ENCODE measurements at regions not wholly inside any gene's neighbourhood (a gene's known extent, or its start where the extent isn't known, plus 50 kb on each side); places are given as distances from the start of the nearest gene placed in this dataset.

GRCh38 chr5:66416698-66417097 is 179.5 kb upstream of the MAST4 start:
- no peak for DNase-seq (ENCODE audit: low spot score)
- Histone ChIP-seq H3K27me3 (ENCODE audit: control insufficient read depth in 4 of 4, insufficient read depth in 4 of 4, low read length in 3 of 4) (no peaks in the 10 kb centered on the region), H3K4me1 (ENCODE audit: control insufficient read depth in 4 of 4, insufficient read depth in 4 of 4, low read length in 3 of 4) (no peaks in the 10 kb centered on the region), H3K9me3 (ENCODE audit: control insufficient read depth in 4 of 4, low read length in 3 of 4) (no peaks in the 10 kb centered on the region), H3K27ac (ENCODE audit: low read depth in 1 of 2, low read length in 2 of 2) (no peak overlapping the region), H3K9ac (ENCODE audit: low read depth in 1 of 2, low read length in 2 of 2) (no peak overlapping the region), H3K4me3 (ENCODE audit: low read depth in 1 of 3, low read length in 3 of 3) (no peak overlapping the region), H3K36me3 (ENCODE audit: control insufficient read depth in 4 of 4, insufficient read depth in 3 of 4, low read depth in 1 of 4, low read length in 3 of 4) (no peaks in the 10 kb centered on the region)
- TF ChIP-seq RAD21 (IDR thresholded peaks at IDR 0.05) (no peak), GABPA (IDR thresholded peaks at IDR 0.05 in 1 of 2, conservative IDR thresholded peaks at IDR 0.05 in 1 of 2) (no peak), HNF4G (IDR thresholded peaks at IDR 0.05) (no peak), ZBTB33 (IDR thresholded peaks at IDR 0.05) (no peak), TAF1 (conservative IDR thresholded peaks at IDR 0.05) (no peak), NR2F2 (IDR thresholded peaks at IDR 0.05) (no peak), FOXA1 (IDR thresholded peaks at IDR 0.05) (no peak), CTCF (IDR thresholded peaks at IDR 0.05; ENCODE audit: low read depth, low read length, missing input control) (no peak), ATF3 (IDR thresholded peaks at IDR 0.05) (no peak), HNF4A (conservative IDR thresholded peaks at IDR 0.05) (no peak), SP1 (IDR thresholded peaks at IDR 0.05) (no peak), RXRA (IDR thresholded peaks at IDR 0.05) (no peak), YY1 (IDR thresholded peaks at IDR 0.05) (no peak), MAX (IDR thresholded peaks at IDR 0.05) (no peak), JUND (IDR thresholded peaks at IDR 0.05) (no peak), REST (IDR thresholded peaks at IDR 0.05) (no peak)

- 74% methylated on average over 2 of the region's 2 CpGs for WGBS
- no peak for DNase-seq (ENCODE audit: low spot score)
- no peak for TF ChIP-seq HNF4A (conservative IDR thresholded peaks at IDR 0.05)
- TF ChIP-seq YY1 (IDR thresholded peaks at IDR 0.05): no peak
- no peak for TF ChIP-seq EGR1 (IDR thresholded peaks at IDR 0.05; ENCODE audit: low read depth in 2 of 2)
- TF ChIP-seq ZBTB33 (IDR thresholded peaks at IDR 0.05): no peak
- TF ChIP-seq TAF1 (conservative IDR thresholded peaks at IDR 0.05): no peak
- no peak for TF ChIP-seq FOXA2 (IDR thresholded peaks at IDR 0.05)
- no peak for TF ChIP-seq MAX (IDR thresholded peaks at IDR 0.05)
- no peak for TF ChIP-seq ATF3 (IDR thresholded peaks at IDR 0.05)
- TF ChIP-seq FOXA1 (IDR thresholded peaks at IDR 0.05): no peak
- TF ChIP-seq HNF4G (IDR thresholded peaks at IDR 0.05): no peak
- TF ChIP-seq CTCF (IDR thresholded peaks at IDR 0.05; ENCODE audit: low read depth, low read length, missing input control): no peak
- no peak for TF ChIP-seq RXRA (IDR thresholded peaks at IDR 0.05)
- TF ChIP-seq JUND (IDR thresholded peaks at IDR 0.05): no peak
- TF ChIP-seq RAD21 (IDR thresholded peaks at IDR 0.05): no peak
Measured at GRCh38 chr5:66417781-66418180, 178.4 kb upstream of the MAST4 start.

More at GRCh38 chr5:66417781-66418180, 178.4 kb upstream of the MAST4 start:
- H3K27ac ChIP-seq (ENCODE audit: low read depth in 1 of 2, low read length in 2 of 2): no peak overlapping the region
- no peak overlapping the region for H3K9ac ChIP-seq (ENCODE audit: low read depth in 1 of 2, low read length in 2 of 2)
- H3K4me1 ChIP-seq (ENCODE audit: control insufficient read depth in 4 of 4, insufficient read depth in 4 of 4, low read length in 3 of 4): no peaks in the 10 kb centered on the region
- H3K9me3 ChIP-seq (ENCODE audit: control insufficient read depth in 4 of 4, low read length in 3 of 4): peaks cover 0 to 1% (median 0%) of the 10 kb centered on the region in 4 donors
- no peaks in the 10 kb centered on the region for H3K36me3 ChIP-seq (ENCODE audit: control insufficient read depth in 4 of 4, insufficient read depth in 3 of 4, low read depth in 1 of 4, low read length in 3 of 4)
- no peak overlapping the region for H3K4me3 ChIP-seq (ENCODE audit: low read depth in 1 of 3, low read length in 3 of 3)
- H3K27me3 ChIP-seq (ENCODE audit: control insufficient read depth in 4 of 4, insufficient read depth in 4 of 4, low read length in 3 of 4): no peaks in the 10 kb centered on the region

Data from liver (tissue), 8 donors.